Caco-2 (cell line): ENCODE measurements at regions not wholly inside any gene's neighbourhood (a gene's known extent, or its start where the extent isn't known, plus 50 kb on each side); places are given as distances from the start of the nearest gene placed in this dataset.

Experiments
- BruUV-seq: library from RNA; stranded (reverse); fragments of 400-500 nt; replicated peaks from 2 replicates; lab custom pipeline; 2021; lab: Mats Ljungman, UMichigan
- CTCF ChIA-PET: fragments of 300-600 bp; sonication (Branson Sonifier 250); formaldehyde crosslinking; loops from one replicate; lab custom pipeline; 2022; ENCODE audit warnings: antibody characterized with exemption; lab: Charles Lee
- POLR2A ChIA-PET: fragments of 300-600 bp; sonication (Branson Sonifier 250); formaldehyde crosslinking; loops from one replicate; lab custom pipeline; 2022; ENCODE audit warnings: antibody characterized with exemption; lab: Charles Lee
- DNase-seq, 2 experiments: peaks; one replicate each; pipeline versions ENCODE4 v3.0.0 to v3.0.0-alpha.2; 2020 to 2022
- H3K27me3 ChIP-seq: replicated peaks from 2 replicates; pipeline ENCODE4 v1.6.0; 2011; ENCODE audit warnings: low read length; ENCODE audit not compliant: control insufficient read depth, insufficient read depth
- H3K36me3 ChIP-seq: 2 replicates; pipeline ENCODE4 v1.5.1; 2011; ENCODE audit warnings: low read length; ENCODE audit not compliant: control insufficient read depth, insufficient read depth
- H3K4me1 ChIP-seq: fragments of 250-450 bp; sonication (Bioruptor Pico); 2 replicates; pipeline ENCODE4 v1.5.1; 2020; ENCODE audit warnings: mild to moderate bottlenecking
- H3K4me3 ChIP-seq: 2 replicates; pipeline ENCODE4 v1.5.1; 2011; ENCODE audit warnings: low read depth, mild to moderate bottlenecking, control low read depth, low read length
- H3K9me3 ChIP-seq: fragments of 250-450 bp; sonication (Bioruptor Pico); 2 replicates; pipeline ENCODE4 v1.5.1; 2020; ENCODE audit warnings: mild to moderate bottlenecking, moderate library complexity
- H3K27ac Mint-ChIP-seq: one replicate; pipeline ENCODE4 v1.8.0; 2022; ENCODE audit warnings: mixed read lengths; ENCODE audit not compliant: unreplicated experiment
- H3K27me3 Mint-ChIP-seq: one replicate; pipeline ENCODE4 v1.8.0; 2022; ENCODE audit warnings: mixed read lengths; ENCODE audit not compliant: insufficient read depth, unreplicated experiment
- H3K36me3 Mint-ChIP-seq: one replicate; pipeline ENCODE4 v1.8.0; 2022; ENCODE audit warnings: mild to moderate bottlenecking, mixed read lengths; ENCODE audit not compliant: insufficient read depth, unreplicated experiment
- H3K4me1 Mint-ChIP-seq: one replicate; pipeline ENCODE4 v1.8.0; 2022; ENCODE audit warnings: low read depth, mixed read lengths; ENCODE audit not compliant: unreplicated experiment
- H3K4me3 Mint-ChIP-seq: one replicate; pipeline ENCODE4 v1.8.0; 2022; ENCODE audit warnings: mild to moderate bottlenecking, moderate library complexity, mixed read lengths; ENCODE audit not compliant: unreplicated experiment
- H3K9me3 Mint-ChIP-seq: one replicate; pipeline ENCODE4 v1.8.0; 2022; ENCODE audit warnings: mixed read lengths; ENCODE audit not compliant: unreplicated experiment
- intact Hi-C: fragments of 100-400 bp; cut with micrococcal nuclease; formaldehyde crosslinking; loops from one replicate; pipeline ENCODE4 v1.10.0; 2022; ENCODE audit not compliant: unreplicated experiment
- TF ChIP-seq, protein P1 (sequence below), 2 experiments: fragments of 200-600 bp in 1 of 2; IDR thresholded peaks; 1 replicate in 1 of 2; 2 replicates in 1 of 2; pipeline versions ENCODE4 v1.5.1 to v1.8.0; 2011 to 2022; ENCODE audit warnings: antibody characterized with exemption in 1 of 2, control low read depth in 1 of 2, inconsistent platforms in 1 of 2, low read depth in 1 of 2, low read length in 1 of 2, mild to moderate bottlenecking in 1 of 2, moderate library complexity in 1 of 2; ENCODE audit not compliant: insufficient read depth in 1 of 2, severe bottlenecking in 1 of 2, unreplicated experiment in 1 of 2

DNA sequence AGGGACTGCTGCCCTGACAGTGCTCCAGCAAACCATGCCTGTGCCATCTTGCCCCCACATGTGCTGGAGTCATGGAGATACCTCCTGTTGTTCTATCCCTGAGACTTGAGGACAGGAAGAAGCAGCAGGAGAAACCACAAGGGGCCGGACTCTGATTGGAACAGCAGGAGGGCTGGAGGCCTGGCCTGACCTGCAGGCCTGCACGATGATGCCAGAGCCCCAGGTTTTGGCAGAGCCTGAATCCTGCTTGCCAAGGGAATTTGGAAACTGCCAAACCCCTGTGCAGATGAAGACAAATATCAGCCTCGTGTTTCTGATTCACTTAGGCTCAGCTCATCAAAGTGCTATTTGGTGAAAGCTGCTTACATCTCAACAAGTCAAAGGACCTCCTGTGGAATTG is 177.6 kb downstream of the MAFB start:
- Mint-ChIP-seq H3K27ac (no peak overlapping the region), H3K4me1 (no peaks in the 10 kb centered on the region), H3K9me3 (no peaks in the 10 kb centered on the region), H3K27me3 (peaks cover 11% of the 10 kb centered on the region), H3K36me3 (no peaks in the 10 kb centered on the region), H3K4me3 (no peak overlapping the region)
- DNase-seq = no peak
- H3K4me3 ChIP-seq = no peak overlapping the region
- TF ChIP-seq, protein P1, sequence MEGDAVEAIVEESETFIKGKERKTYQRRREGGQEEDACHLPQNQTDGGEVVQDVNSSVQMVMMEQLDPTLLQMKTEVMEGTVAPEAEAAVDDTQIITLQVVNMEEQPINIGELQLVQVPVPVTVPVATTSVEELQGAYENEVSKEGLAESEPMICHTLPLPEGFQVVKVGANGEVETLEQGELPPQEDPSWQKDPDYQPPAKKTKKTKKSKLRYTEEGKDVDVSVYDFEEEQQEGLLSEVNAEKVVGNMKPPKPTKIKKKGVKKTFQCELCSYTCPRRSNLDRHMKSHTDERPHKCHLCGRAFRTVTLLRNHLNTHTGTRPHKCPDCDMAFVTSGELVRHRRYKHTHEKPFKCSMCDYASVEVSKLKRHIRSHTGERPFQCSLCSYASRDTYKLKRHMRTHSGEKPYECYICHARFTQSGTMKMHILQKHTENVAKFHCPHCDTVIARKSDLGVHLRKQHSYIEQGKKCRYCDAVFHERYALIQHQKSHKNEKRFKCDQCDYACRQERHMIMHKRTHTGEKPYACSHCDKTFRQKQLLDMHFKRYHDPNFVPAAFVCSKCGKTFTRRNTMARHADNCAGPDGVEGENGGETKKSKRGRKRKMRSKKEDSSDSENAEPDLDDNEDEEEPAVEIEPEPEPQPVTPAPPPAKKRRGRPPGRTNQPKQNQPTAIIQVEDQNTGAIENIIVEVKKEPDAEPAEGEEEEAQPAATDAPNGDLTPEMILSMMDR (IDR thresholded peaks at IDR 0.05; ENCODE audit: insufficient read depth in 1 of 2, low read depth in 1 of 2, low read length in 1 of 2, severe bottlenecking in 1 of 2, unreplicated experiment in 1 of 2) = no peak
- no TSS peak for BruUV-seq
- no peaks in the 10 kb centered on the region for H3K9me3 ChIP-seq
- POLR2A ChIA-PET = no interaction called here
- CTCF ChIA-PET = no interaction called here
- intact Hi-C loops = no loop called here
- H3K36me3 ChIP-seq = no peaks in the 10 kb centered on the region
- H3K27me3 ChIP-seq = peaks cover 2% of the 10 kb centered on the region; the same call in 1 of the 2 replicates
- H3K4me1 ChIP-seq = no peaks in the 10 kb centered on the region

GRCh38 chr20:40510622-40511021 is 178.4 kb downstream of the MAFB start:
- no peak overlapping the region for H3K27ac Mint-ChIP-seq
- intact Hi-C loops = no loop called here
- H3K4me3 ChIP-seq = no peak overlapping the region

DNA sequence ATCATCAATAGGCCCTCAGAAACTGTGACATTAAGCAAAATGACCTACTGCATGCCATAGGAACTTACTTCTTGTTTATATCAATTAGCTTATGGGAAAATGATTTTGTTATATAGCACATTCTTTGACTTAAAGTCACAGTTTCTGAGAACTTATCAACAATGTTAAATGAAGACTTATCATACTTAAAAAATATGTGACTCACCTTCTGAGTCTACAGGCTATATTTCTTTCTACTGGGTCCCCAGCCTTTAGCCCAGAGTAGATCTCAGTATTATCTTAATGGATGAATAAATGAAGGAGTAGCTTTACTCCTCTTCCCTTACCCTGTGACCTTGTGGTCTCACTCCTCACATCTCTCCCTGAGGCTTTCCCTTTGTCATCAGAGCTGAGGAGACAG is 180.2 kb downstream of the MAFB start:
- Histone ChIP-seq H3K4me1 (no peaks in the 10 kb centered on the region), H3K36me3 (no peaks in the 10 kb centered on the region), H3K27me3 (peaks cover 2% of the 10 kb centered on the region; the same call in 1 of the 2 replicates), H3K9me3 (no peaks in the 10 kb centered on the region), H3K4me3 (no peak overlapping the region)
- CTCF ChIA-PET = no interaction called here
- TF ChIP-seq, protein P1 (IDR thresholded peaks at IDR 0.05; ENCODE audit: insufficient read depth in 1 of 2, low read depth in 1 of 2, low read length in 1 of 2, severe bottlenecking in 1 of 2, unreplicated experiment in 1 of 2) = no peak
- Mint-ChIP-seq H3K27me3 (no peaks in the 10 kb centered on the region), H3K27ac (no peak overlapping the region), H3K4me3 (no peak overlapping the region), H3K4me1 (no peaks in the 10 kb centered on the region), H3K36me3 (no peaks in the 10 kb centered on the region), H3K9me3 (no peaks in the 10 kb centered on the region)
- intact Hi-C loops = no loop called here
- no peak for DNase-seq
- no TSS peak for BruUV-seq
- POLR2A ChIA-PET = no interaction called here

More at GRCh38 chr20:40510622-40511021, 178.4 kb downstream of the MAFB start:
- DNase-seq = no peak
- Histone ChIP-seq H3K4me1 (no peaks in the 10 kb centered on the region), H3K9me3 (no peaks in the 10 kb centered on the region), H3K27me3 (peaks cover 2% of the 10 kb centered on the region; the same call in 1 of the 2 replicates), H3K36me3 (no peaks in the 10 kb centered on the region)
- no peaks in the 10 kb centered on the region for H3K36me3 Mint-ChIP-seq
- POLR2A ChIA-PET = no interaction called here
- TF ChIP-seq, protein P1 (IDR thresholded peaks at IDR 0.05; ENCODE audit: insufficient read depth in 1 of 2, low read depth in 1 of 2, low read length in 1 of 2, severe bottlenecking in 1 of 2, unreplicated experiment in 1 of 2) = no peak
- H3K27me3 Mint-ChIP-seq = peaks cover 11% of the 10 kb centered on the region
- BruUV-seq = no TSS peak
- H3K9me3 Mint-ChIP-seq = no peaks in the 10 kb centered on the region
- H3K4me1 Mint-ChIP-seq = no peaks in the 10 kb centered on the region
- H3K4me3 Mint-ChIP-seq = no peak overlapping the region
- CTCF ChIA-PET = no interaction called here
